ENCODE measurements at regions not wholly inside any gene's neighbourhood (a gene's known extent, or its start where the extent isn't known, plus 50 kb on each side); places are given as distances from the start of the nearest gene placed in this dataset.

- no peak for TF ChIP-seq POLR2A (IDR thresholded peaks at IDR 0.05)
- TF ChIP-seq CTCF (IDR thresholded peaks at IDR 0.05 in 4 of 5, conservative IDR thresholded peaks at IDR 0.05 in 1 of 5) = no peak
Measured at GRCh38 chr7:22565315-22565811, 65.4 kb upstream of the STEAP1B start.

Measured in gastrocnemius medialis (tissue), 4 donors.